Erythroblast (primary cell): ENCODE measurements at regions not wholly inside any gene's neighbourhood (a gene's known extent, or its start where the extent isn't known, plus 50 kb on each side); places are given as distances from the start of the nearest gene placed in this dataset.
A peak's percentile ranks its signal among the peaks of the same experiment; 100 is the strongest.
"Not testable (repeated sequence)": the region's sequence is repeated elsewhere in the genome, so short reads cannot be mapped to it uniquely, and the experiment has no call there.

Source experiments
- DNase-seq, 2 experiments: peaks; one replicate each; lab custom pipeline; 2025; lab: John Stamatoyannopoulos, UW
- GATA1 ChIP-seq: IDR thresholded peaks from 2 replicates; pipeline ENCODE4 v1.6.1; 2011; ENCODE audit warnings: low read depth, mild to moderate bottlenecking, control low read depth, low read length, moderate library complexity
- POLR2A ChIP-seq: IDR thresholded peaks from 2 replicates; pipeline ENCODE4 v1.6.1; 2011; ENCODE audit warnings: mild to moderate bottlenecking, low read length

DNA sequence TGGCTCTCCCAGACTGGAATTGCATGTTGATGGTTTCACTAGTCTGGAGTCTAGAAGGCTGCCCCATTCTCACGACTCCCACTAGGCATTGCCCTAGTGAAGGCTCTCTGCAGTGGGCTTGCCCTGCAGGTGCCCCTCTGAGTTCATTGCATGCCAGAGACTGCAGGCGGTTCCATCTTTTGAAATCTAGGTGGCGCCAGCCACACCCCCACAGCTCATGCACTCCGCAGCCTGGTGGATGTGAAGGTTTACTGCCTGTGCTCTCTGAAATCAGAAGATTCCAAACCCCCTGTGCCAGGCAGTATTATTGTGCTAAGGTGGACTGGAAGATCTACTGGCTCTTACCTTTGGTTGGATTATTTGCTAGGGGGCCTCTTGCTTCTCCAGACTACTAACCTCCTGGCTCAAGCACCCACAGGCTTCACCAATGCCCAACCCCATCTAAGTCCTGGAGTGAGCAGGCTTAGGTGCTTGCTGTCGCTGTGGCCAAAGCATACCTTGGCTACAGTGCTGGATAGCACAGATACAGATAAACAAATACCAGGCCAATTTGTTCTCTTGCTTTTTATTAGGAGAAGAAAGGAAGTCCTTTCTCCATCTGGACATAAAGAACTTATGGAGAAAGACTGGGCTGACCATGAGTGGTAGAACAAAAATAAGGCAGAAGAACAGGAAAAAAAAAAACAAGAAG lies 83.5 kb upstream of the SIM2 start:
- no peak for DNase-seq
- TF ChIP-seq POLR2A (no peak), GATA1 (no peak)

DNA sequence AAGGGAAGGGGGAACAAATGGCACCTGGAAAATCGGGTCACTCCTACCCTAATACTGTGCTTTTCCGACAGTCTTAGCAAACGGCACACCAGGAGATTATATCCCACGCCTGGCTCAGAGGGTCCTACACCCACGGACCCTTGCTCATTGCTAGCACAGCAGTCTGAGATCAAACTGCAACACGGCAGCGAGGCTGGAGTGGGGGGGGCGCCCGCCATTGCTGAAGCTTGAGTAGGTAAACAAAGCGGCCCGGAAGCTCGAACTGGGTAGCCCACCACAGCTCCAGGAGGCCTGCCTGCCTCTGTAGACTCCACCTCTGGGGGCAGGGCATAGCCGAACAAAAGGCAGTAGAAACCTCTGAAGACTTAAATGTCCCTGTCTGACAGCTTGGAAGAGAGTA lies 82.1 kb upstream of the SIM2 start:
- DNase-seq, result not testable (repeated sequence)

DNA sequence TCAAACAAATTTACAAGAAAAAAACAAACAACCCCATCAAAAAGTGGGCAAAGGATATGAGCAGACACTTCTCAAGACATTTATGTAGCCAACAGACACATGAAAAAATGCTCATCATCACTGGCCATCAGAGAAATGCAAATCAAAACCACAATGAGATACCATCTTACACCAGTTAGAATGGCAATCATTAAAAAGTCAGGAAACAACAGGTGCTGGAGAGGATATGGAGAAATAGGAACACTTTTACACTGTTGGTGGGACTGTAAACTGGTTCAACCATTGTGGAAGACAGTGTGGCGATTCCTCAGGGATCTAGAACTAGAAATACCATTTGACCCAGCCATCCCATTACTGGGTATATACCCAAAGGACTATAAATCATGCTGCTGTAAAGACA lies 77.1 kb upstream of the SIM2 start:
- not testable (repeated sequence) for DNase-seq

DNA sequence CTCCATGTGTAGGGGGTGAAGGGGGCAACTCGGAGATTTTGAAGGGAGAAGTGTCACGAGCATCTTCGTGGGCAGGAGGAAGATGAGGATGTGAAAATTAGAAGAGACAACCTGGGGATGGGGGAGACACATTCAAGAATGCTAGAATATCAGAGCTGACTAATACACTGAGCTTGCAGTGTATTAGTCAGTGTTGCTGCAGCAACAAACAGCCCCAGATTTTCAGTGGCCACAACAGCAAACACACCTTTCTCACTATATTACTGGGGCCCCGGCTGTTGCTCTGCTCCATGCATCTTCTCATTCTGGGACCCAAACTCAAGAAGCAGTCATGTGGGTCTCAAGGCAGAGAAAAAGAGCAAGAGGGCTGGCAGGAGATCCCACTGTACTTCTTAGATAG lies 74.8 kb upstream of the SIM2 start:
- no peak for TF ChIP-seq GATA1
- TF ChIP-seq POLR2A, result no peak
- no peak for DNase-seq

DNA sequence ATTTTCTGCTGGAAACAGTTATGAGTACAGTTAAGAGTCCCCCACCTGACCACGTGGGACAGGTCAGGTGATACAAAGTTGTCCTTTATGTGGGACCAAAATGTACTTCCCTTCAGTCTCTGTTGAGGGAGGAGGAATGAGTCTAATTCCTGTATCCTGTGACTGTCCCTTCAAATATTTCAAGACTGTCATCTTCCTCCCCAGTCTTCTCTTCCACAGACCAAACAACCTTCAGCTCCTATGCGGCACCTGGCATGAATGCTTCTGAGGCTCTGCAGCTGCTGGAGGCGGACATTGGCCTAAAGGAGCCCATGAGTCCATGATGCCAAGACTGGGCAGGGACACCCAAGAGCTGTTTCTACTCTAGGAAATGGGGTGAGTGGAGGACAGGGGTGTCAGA lies 72.1 kb upstream of the SIM2 start:
- no peak for DNase-seq
- no peak for TF ChIP-seq GATA1
- no peak for TF ChIP-seq POLR2A

DNA sequence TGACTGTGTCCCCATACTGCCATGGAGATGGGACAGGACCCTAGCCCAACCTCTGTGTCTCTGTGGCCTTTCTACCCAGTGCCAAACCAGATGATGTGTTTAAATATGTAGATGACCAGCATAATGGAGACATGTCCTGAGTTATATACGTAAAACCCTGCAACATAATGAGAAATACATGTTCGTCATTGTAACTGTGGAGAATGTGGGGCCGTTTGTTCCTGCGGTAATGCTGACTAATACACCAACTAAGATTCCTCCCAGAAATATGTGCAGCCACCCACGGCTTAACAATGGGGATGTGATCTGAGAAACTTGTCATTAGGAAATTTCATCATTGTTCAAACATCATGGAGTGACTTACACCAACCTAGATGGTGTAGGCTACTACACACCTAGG lies 71.7 kb upstream of the SIM2 start:
- no peak for DNase-seq
- TF ChIP-seq GATA1 (no peak), POLR2A (no peak)

DNA sequence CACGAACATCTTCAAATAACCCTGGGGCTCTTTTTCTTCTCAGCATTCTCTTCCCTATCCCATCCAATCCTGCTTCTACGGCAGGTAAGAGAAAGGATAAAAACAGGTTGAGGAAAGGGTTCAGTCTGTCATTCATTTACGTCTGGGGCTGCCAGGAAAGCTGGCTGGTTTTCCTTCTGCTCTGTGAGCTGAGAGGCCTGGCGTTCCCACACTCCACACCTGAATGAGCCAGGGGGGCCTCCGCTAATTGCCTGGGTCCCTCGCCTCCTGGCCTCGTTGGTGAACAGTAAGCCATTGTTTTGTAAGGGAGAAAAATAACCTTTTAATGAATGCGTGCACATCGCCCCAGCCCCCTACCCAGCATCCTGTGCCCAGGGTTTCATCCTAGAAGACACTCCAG lies 70.8 kb upstream of the SIM2 start:
- no peak for DNase-seq
- TF ChIP-seq GATA1, result no peak
- TF ChIP-seq POLR2A, result no peak

DNA sequence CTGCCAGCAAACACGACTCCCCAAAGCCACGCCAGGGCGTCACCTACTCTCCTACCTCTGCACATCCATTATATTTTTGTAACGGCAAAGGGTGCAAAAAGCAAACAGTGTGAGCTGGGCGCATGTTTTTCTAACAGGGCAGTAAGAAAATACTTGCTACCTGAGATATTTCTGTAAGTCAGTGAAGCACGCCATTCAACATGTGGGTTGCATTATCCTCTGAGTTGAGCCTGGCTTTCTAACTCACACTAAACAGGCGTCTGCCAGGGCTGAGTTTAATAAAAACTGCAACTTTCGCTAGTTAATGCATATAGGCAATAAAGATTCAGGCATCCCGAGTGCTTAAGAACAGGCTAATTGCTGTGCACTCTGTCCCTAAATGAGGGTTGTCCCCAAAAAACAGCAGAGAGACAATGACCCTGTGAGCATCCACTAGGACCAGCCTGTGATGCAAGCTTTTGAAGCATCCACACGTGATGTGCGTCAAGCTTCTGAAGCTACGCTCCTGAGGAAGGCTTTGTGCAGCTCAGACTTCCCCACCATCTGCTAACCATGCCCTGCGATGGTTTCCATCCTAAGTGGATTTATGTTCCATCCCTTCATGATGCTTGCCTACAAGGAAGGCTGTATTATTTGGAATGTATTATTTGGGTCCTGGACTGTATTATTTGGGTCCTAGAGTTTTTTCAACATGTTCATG lies 70.0 kb upstream of the SIM2 start:
- TF ChIP-seq GATA1, result no peak
- TF ChIP-seq POLR2A, result no peak
- no peak for DNase-seq

DNA sequence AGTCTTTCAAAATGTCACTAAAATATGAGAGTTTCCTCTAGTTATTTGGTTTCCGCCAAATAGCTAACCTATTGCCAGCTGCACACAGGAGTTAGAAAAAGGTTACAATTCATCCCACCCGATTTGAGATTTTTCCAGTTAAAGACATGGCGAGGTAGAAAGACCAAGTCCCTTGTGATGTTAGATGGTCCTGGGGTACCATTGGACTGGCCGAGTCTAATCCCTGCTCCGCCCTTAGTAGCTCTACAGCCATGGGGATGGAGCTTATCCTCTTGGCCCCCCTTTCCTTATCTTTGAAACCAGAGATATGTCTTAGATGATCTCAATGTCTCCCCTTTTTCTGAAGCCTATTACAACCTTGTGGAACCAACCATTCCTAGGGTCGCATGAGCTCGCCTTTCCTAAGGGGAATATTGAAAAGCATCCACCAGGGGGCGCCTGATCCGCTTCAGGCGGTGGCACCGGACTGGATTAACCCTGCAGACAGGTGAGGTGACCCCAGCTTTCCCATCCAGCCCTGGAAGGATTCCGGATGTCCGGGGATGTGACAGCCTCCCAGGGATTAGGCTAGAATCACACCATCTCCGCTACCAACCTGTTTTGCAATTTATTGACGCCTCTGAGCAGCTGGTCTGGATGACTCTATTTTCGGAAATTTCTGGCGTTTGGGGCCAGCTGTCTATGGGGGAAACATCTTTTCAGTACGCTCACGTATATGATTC lies 68.3 kb upstream of the SIM2 start:
- no peak for TF ChIP-seq POLR2A
- no peak for TF ChIP-seq GATA1
- DNase-seq, result peak; percentile 52 to 77

DNA sequence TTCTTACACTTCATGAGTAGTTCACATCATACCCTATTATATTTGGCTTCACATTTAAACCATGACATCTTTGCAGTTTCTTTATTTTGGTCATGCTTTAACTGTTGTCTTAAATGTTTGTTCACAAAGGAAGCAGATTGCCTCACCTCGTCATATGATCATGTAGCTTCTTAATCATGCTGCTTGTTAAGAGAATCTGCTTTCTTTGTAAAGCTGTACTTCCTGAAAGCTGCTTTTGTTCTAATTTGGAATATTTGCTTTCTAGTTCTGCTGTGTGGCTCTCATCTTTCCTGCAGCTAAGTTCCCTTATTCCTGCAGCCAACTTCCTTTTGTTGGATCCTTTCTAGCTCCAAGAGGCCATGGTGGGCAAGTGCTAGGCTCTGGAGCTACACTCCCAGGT lies 62.9 kb upstream of the SIM2 start:
- no peak for DNase-seq

DNA sequence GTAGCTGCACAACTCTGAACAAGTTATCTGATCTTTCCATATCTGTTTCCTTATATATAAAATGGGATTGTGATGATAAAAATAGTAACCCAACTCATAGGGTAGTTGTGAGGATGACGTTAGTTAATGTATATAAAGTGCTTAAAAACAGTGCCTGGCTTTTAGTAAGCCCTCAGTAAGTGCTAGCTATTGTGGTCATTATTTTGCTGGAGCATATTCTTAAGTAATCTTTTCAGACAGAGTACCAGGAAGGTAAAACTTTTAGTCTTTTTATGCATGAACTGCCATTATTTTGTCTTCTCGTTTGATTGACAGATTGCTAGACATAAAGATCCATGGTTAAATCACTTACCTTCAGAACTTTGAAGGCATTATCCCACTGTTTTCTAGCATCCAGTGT lies 62.5 kb upstream of the SIM2 start:
- no peak for DNase-seq
- TF ChIP-seq GATA1, result no peak
- no peak for TF ChIP-seq POLR2A

More for the DNA sequence above, 62.9 kb upstream of the SIM2 start:
- no peak for TF ChIP-seq GATA1
- TF ChIP-seq POLR2A, result no peak

DNA sequence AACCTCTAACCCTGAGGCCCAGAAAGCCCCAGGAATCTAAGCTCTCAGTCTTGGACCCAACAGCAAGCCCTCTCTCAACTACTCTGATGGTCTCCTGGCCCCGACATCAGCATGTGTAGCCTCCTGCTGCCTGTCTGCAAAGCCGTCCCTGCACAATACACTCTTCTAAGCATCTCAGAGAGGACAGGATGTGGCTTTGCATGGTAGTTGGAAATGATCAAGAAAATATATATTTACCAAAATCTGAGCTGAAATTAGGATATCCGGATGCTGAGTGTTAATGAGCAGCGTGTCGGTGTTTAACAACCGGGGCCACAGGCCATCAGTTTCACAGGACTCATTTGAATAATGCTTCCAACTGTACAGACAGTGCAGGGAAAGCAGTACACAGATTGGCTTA lies 59.1 kb upstream of the SIM2 start:
- DNase-seq, result no peak
- TF ChIP-seq GATA1, result no peak
- TF ChIP-seq POLR2A, result no peak

DNA sequence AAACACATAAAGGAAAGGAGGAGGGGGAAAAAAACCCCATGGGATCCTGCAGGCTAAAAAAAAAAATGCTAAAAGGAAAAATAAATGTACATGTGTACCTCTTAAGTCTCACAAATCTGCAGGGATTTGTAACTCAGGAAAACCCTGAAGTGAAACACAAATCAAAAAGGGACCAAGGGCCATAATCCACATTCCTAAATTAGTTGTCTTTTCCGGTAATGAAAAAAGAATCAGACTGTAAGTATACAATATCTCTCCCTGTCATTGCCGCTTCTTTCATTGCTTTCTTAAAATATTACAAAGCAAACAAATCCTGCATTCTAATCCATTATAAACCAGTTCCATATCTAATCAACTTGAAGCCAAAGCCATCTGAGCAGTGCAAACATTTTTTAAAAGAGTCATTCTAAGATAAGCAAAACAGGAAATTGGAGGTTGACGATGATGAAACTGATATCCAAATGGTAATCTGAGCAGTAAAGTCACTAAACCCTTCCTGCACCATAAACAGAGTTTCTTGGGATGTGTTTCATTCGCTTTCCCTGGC lies 58.7 kb upstream of the SIM2 start:
- TF ChIP-seq POLR2A (no peak), GATA1 (no peak)
- DNase-seq, result no peak

DNA sequence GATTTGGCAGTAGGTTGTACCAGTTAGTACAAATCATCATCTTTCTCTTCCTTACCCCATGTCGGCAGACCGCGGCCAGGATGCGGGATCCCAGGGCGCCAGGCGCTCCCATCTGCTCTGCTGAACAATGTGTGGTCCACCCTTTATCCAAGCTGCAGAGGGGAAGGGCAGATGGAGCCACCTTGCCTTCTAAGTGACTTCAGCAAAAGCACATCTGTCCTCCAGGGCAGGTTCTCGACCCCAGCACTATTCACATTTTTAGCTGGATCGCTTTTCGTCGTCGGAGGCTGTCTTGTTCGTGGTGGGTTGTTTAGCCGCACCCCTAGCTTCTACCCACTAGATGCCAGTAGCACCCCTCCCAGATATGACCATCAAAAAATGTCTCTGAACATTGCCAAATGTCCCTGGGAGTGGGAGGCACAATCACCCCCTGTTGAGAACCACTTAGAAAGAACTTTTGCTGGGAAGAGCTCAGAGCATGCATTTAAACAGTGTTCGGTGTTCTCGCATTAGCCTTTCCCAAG lies 58.1 kb upstream of the SIM2 start:
- TF ChIP-seq POLR2A, result no peak
- TF ChIP-seq GATA1, result no peak
- no peak for DNase-seq
